AG09309 (cell line): ENCODE measurements at regions not wholly inside any gene's neighbourhood (a gene's known extent, or its start where the extent isn't known, plus 50 kb on each side); places are given as distances from the start of the nearest gene placed in this dataset.

Experiments used
- DNase-seq: peaks from one replicate; pipeline ENCODE4 v3.0.0-alpha.2; 2010; ENCODE audit warnings: low read depth
- H3K4me3 ChIP-seq: 2 replicates; pipeline ENCODE4 v1.5.1; 2011; ENCODE audit warnings: mild to moderate bottlenecking, low read depth, low read length, moderate library complexity; ENCODE audit not compliant: control insufficient read depth
- CTCF ChIP-seq: IDR thresholded peaks from 2 replicates; pipeline ENCODE4 v1.5.1; 2011; ENCODE audit warnings: mild to moderate bottlenecking, low read depth, low read length, inconsistent platforms; ENCODE audit not compliant: insufficient read depth, control insufficient read depth; ENCODE audit errors: missing control alignments

GRCh38 chr13:57823704-57824103 lies 192.2 kb downstream of the PCDH17 start:
- no peak overlapping the region for H3K4me3 ChIP-seq
- no peak for TF ChIP-seq CTCF
- no peak for DNase-seq

GRCh38 chr13:57824121-57824520 lies 192.6 kb downstream of the PCDH17 start:
- DNase-seq: no peak
- TF ChIP-seq CTCF: no peak
- no peak overlapping the region for H3K4me3 ChIP-seq

- DNase-seq: no peak
- H3K4me3 ChIP-seq: no peak overlapping the region
Observed at GRCh38 chr13:57825066-57825465, 193.5 kb downstream of the PCDH17 start.

GRCh38 chr13:57829496-57829895 lies 198.0 kb downstream of the PCDH17 start:
- no peak for DNase-seq
- no peak for TF ChIP-seq CTCF
- H3K4me3 ChIP-seq: no peak overlapping the region

More at GRCh38 chr13:57825066-57825465, 193.5 kb downstream of the PCDH17 start:
- TF ChIP-seq CTCF: no peak

GRCh38 chr13:57832187-57832586 lies 200.6 kb downstream of the PCDH17 start:
- H3K4me3 ChIP-seq: no peak overlapping the region
- no peak for DNase-seq
- no peak for TF ChIP-seq CTCF

- no peak for DNase-seq
- TF ChIP-seq CTCF: no peak
- H3K4me3 ChIP-seq: no peak overlapping the region
Observed at GRCh38 chr13:57837801-57838200, 206.3 kb downstream of the PCDH17 start.

- DNase-seq: no peak
- no peak for TF ChIP-seq CTCF
- H3K4me3 ChIP-seq: no peak overlapping the region
Observed at GRCh38 chr13:57843521-57843920, 212.0 kb downstream of the PCDH17 start.
